MV-4-11 (cell line): ENCODE measurements at regions not wholly inside any gene's neighbourhood (a gene's known extent, or its start where the extent isn't known, plus 50 kb on each side); places are given as distances from the start of the nearest gene placed in this dataset.

Source experiments
- DNase-seq: peaks from one replicate; lab custom pipeline; 2025; lab: John Stamatoyannopoulos, UW

- no peak for DNase-seq
Measured at GRCh38 chr21:40901691-40902090, 54.7 kb upstream of the DSCAM start.

DNA sequence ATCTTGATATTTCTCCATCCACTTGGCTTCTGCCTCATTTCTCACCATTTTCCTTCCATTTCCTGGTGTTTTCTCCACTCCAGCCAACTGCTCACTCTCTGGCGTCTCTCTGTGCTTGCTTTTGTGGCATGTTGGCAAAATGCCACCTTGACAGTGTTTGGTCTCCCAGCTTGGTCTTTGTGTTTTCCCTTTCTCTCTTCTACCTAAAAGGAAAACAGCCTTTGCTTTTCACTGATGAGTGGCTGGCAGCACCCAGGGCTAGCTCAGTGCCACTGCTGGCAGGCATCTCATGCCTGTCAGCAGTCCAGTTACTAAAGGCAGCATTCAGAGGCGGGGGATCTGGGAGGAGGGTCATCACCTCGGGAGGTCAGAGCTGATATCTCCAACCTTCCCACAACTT lies 55.3 kb upstream of the DSCAM start:
- no peak for DNase-seq

- no peak for DNase-seq
Measured at GRCh38 chr21:40902993-40903392, 56.0 kb upstream of the DSCAM start.

DNA sequence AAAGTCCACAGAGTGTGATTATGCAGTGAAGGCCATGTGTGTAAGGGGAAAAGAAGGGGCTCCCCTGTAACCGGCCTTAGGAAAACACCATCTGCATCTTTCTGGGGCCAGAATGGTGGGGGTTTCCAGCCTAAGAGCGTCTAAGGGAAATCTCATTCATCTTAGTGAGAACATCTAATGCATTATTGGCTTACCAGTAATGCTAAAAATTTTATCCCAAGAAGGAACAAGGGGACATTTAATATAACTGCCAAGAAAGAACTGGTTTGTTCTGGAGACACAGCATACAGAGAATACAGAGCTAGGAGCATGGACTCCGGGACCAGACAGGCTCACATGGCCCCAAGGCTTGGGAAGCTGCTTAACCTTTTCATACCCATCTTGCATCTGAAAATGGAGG lies 58.3 kb upstream of the DSCAM start:
- DNase-seq: no peak

- no peak for DNase-seq
Measured at GRCh38 chr21:40912375-40912774, 65.4 kb upstream of the DSCAM start.

GRCh38 chr21:40915114-40915513 lies 68.2 kb upstream of the DSCAM start:
- no peak for DNase-seq

DNA sequence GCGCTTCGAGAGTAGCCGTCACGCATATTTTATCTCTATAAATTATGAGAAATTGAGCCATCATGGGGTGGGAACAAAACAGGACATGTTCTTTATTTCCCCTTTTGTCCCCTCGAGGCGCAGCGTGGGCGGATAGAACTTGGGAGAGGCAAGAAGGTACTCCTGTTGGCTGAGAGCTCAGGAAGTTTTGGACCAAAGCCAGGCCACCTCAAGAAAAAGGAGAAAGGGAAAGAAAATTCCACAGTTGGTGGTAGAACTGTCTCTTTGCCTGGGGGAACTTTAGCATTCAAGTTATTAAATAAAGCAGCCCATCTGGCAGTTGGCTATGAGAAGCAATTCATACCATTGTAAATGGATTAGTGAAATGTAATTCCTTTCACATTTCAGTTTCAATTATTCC lies 76.4 kb upstream of the DSCAM start:
- DNase-seq: no peak

GRCh38 chr21:40923901-40924300 lies 76.9 kb upstream of the DSCAM start:
- no peak for DNase-seq

DNA sequence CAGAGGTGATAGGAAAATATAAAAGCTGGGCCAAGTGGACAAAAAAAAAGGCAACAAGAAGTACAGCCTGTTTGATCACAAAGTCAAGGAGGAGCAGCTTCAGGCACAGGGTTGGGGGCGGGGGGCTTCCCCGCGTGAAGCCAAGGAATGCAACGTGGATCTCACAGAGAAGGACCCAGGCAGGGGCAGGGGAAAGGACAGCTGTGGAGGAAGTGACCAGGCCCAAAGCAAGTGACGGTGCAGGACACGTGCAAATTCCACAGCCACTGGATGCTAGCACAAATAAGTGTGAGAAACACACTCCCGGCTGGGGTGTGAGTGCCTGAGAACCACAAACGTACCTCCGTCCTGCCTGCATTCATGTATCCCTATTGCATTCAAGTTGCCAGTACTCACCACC lies 77.7 kb upstream of the DSCAM start:
- no peak for DNase-seq

DNA sequence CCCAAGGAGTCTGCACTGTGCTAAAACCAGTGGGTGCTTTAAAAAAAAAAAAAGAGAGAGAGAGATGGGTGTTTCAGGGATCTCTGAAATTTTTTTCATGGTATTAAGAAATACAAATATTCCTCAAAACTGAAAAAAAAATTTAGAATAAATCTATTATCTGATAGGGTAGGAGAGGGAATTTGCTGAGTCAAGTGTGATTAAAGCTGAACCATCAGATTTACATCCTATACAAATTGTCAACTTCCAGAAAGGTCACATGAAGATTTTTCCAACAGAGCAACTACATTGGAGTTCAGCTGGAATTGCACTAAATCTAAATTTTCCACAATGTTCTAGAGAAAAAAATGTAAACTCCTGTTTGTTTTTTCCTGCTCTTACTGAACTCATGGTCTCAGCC lies 79.3 kb upstream of the DSCAM start:
- no peak for DNase-seq

DNA sequence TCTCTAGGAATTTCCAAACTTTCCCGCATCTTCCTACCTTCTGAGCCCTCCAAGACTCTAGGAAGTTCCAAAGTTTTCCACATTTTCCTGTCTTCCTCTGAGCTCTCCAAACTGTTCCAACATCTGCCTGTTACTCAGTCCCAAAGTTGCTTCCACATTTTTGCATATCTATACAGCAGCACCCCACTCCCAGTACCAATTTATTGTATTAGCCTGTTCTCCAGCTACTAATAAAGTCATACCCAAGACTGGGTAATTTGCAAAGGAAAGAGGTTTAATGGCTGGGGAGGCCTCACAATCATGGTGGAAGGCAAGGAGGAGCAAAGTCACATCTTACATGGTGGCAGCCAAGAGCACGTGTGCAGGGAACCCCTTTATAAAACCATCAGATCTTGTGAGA lies 82.9 kb upstream of the DSCAM start:
- DNase-seq: no peak

- no peak for DNase-seq
Measured at GRCh38 chr21:40931197-40931596, 84.2 kb upstream of the DSCAM start.

- no peak for DNase-seq
Measured at GRCh38 chr21:40936178-40936577, 89.2 kb upstream of the DSCAM start.

- DNase-seq: no peak
Measured at GRCh38 chr21:40936771-40937261, 89.9 kb upstream of the DSCAM start.

DNA sequence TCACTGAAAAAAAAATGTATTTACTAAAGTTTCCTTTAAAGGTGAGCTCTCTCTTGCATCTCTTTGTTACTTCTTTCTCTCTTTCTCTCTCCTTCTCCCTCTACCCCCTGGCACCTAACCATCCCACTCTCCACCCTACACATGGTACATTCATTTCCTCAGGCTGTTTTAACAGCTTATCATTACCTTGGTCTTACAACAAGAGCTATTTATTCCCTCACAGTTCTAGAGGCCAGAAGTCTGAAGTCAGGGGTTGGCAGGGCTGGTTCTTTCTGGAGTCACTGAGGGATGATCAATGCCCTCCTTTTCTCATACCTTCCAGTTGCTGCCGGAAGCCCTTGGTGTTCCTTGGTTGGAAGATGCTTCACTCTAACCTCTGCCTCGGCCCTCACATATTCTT lies 91.1 kb upstream of the DSCAM start:
- no peak for DNase-seq

DNA sequence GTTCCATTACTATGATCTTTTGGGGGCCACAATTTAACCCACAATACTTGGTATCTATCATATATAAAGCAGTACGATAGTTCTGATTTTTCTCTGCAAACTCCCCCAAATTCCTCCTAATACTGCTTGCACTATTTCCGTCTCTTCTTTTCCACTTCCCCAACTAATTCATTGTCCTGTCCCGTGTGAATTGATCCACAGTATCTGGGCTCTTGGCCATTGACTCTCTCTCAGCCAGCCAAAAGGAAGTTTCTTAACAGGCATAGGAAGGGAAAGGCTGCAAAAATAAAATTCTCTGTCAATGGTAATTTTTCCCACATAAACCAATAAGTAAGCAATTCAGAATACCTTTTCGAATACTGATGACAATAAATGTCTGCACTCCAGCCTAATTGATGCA lies 91.7 kb upstream of the DSCAM start:
- no peak for DNase-seq

GRCh38 chr21:40947713-40948112 lies 100.8 kb upstream of the DSCAM start:
- no peak for DNase-seq

GRCh38 chr21:40950970-40951369 lies 104.0 kb upstream of the DSCAM start:
- DNase-seq: no peak

GRCh38 chr21:40952551-40953323 lies 105.8 kb upstream of the DSCAM start:
- no peak for DNase-seq

- DNase-seq: no peak
Measured at GRCh38 chr21:40964691-40965090, 117.7 kb upstream of the DSCAM start.

DNA sequence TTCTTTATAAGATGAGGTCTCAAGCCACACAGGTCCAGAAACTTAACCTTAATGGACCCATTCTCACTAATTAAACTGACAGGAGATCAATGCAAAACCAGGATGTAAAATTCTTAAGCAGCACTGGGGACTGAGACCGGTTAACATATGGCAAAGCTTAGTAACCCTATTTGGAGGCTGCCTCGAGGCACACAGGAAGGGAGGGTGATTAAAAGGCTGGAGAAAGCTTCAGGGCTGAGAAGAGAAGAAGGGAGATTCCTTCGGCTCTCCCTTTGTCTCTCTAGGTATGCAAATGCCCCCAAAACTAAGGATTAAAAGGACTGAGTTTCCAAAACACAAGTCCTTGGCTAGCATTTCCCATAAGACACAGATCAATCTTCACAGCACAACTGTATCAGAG lies 120.8 kb upstream of the DSCAM start:
- no peak for DNase-seq

DNA sequence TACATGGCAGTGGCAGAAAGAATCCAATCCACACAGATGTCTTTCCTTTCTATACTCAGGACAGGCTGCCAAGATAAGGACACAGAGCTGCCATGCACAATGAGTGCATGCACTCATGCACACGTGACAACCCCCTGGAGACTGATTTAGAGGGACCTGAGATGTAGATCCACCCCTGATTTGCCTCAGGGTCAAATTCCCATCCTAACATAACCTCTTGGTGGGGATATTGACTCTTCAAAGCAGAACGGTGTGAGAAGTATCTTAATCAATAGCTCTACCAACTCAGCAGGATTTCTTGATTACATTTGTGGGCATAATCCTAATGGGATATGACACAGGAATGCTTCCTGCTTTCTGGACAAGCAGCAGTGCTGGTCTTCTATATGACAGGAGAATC lies 125.2 kb upstream of the DSCAM start:
- DNase-seq: no peak

GRCh38 chr21:40976198-40977109 lies 129.5 kb upstream of the DSCAM start:
- DNase-seq: peak; percentile 94
